GM13977 (cell line): ENCODE measurements at regions not wholly inside any gene's neighbourhood (a gene's known extent, or its start where the extent isn't known, plus 50 kb on each side); places are given as distances from the start of the nearest gene placed in this dataset.

Experiments used
- DNase-seq: peaks from one replicate; pipeline ENCODE4 v3.0.0; 2012; ENCODE audit warnings: low spot score
- CTCF ChIP-seq: IDR thresholded peaks from 2 replicates; pipeline ENCODE4 v1.5.1; 2012; ENCODE audit warnings: mild to moderate bottlenecking, control low read depth; ENCODE audit not compliant: insufficient read depth; ENCODE audit errors: extremely low read depth, missing control alignments
- in situ Hi-C: fragments of 300-500 bp; cut with MboI; formaldehyde crosslinking; loops from one replicate; pipeline ENCODE4 v1.12.0; 2022; ENCODE audit warnings: low sequenced_read_pairs, low pct_unique_long_range_greater_than_20kb, mixed read lengths, inconsistent platforms; ENCODE audit not compliant: unreplicated experiment

- in situ Hi-C loops, result no loop called here
- TF ChIP-seq CTCF, result no peak
Observed at GRCh38 chr17:6346156-6346786, 88.7 kb downstream of the AIPL1 start.

GRCh38 chr17:6343736-6344135 is 91.2 kb downstream of the AIPL1 start:
- in situ Hi-C loops, result no loop called here
- no peak for TF ChIP-seq CTCF
- no peak for DNase-seq

More at GRCh38 chr17:6346156-6346786, 88.7 kb downstream of the AIPL1 start:
- DNase-seq, result no peak

- TF ChIP-seq CTCF, result no peak
- no peak for DNase-seq
- in situ Hi-C loops, result no loop called here
Observed at GRCh38 chr17:6343191-6343590, 91.7 kb downstream of the AIPL1 start.

GRCh38 chr17:6340708-6341107 is 94.2 kb downstream of the AIPL1 start:
- no peak for TF ChIP-seq CTCF
- in situ Hi-C loops, result no loop called here
- DNase-seq, result no peak

- DNase-seq, result no peak
- TF ChIP-seq CTCF, result no peak
- in situ Hi-C loops, result no loop called here
Observed at GRCh38 chr17:6334386-6334785, 100.5 kb downstream of the AIPL1 start.

GRCh38 chr17:6330936-6331335 is 104.0 kb downstream of the AIPL1 start:
- in situ Hi-C loops, result no loop called here
- no peak for DNase-seq
- TF ChIP-seq CTCF, result no peak
